HL-60 (cell line): ENCODE measurements at regions not wholly inside any gene's neighbourhood (a gene's known extent, or its start where the extent isn't known, plus 50 kb on each side); places are given as distances from the start of the nearest gene placed in this dataset.

Experiments used
- DNase-seq, 2 experiments: peaks; one replicate each; pipeline ENCODE4 v3.0.0-alpha.2; 2010 to 2020; ENCODE audit warnings: low read depth in 1 of 2, low spot score in 1 of 2
- H3K27ac ChIP-seq: fragments of 250-450 bp; sonication (Bioruptor Pico); replicated peaks from 2 replicates; pipeline ENCODE4 v1.5.1; 2020; ENCODE audit warnings: mild to moderate bottlenecking, moderate library complexity
- H3K27me3 ChIP-seq: fragments of 250-450 bp; sonication (Bioruptor Pico); 2 replicates; pipeline ENCODE4 v1.5.1; 2021; ENCODE audit warnings: mild to moderate bottlenecking, moderate library complexity; ENCODE audit not compliant: insufficient read depth, poor library complexity, severe bottlenecking
- H3K4me3 ChIP-seq: replicated peaks from 2 replicates; pipeline ENCODE4 v1.5.1; 2011; ENCODE audit warnings: mild to moderate bottlenecking, control low read depth, low read length; ENCODE audit not compliant: insufficient read depth
- CTCF ChIP-seq: IDR thresholded peaks from one replicate; pipeline ENCODE4 v1.5.1; 2011; ENCODE audit warnings: low read length, control low read depth, inconsistent platforms; ENCODE audit not compliant: insufficient read depth
- GABPA ChIP-seq: IDR thresholded peaks from 2 replicates; pipeline ENCODE4 v1.6.1; 2012; ENCODE audit warnings: low read depth
- POLR2AphosphoS5 ChIP-seq: IDR thresholded peaks from 2 replicates; pipeline ENCODE4 v1.6.1; 2012; ENCODE audit warnings: low read depth
- REST ChIP-seq: IDR thresholded peaks from 2 replicates; pipeline ENCODE4 v1.6.1; 2012; ENCODE audit warnings: low read depth; ENCODE audit not compliant: insufficient replicate concordance
- SPI1 ChIP-seq: IDR thresholded peaks from 2 replicates; pipeline ENCODE4 v1.6.1; 2012; ENCODE audit warnings: low read depth, mild to moderate bottlenecking, borderline replicate concordance

- DNase-seq = no peak
Observed at GRCh38 chr2:105515581-105516415, 116.9 kb upstream of the FHL2 start.

GRCh38 chr2:105514576-105514975, 115.7 kb upstream of the FHL2 start:
- no peak overlapping the region for H3K27ac ChIP-seq
- no peak for DNase-seq
- no peak for TF ChIP-seq GABPA
- no peak for TF ChIP-seq POLR2AphosphoS5
- TF ChIP-seq REST = no peak
- TF ChIP-seq SPI1 = no peak
- TF ChIP-seq CTCF = no peak
- H3K27me3 ChIP-seq = peaks cover 2% of the 10 kb centered on the region
- H3K4me3 ChIP-seq = no peak overlapping the region

More at GRCh38 chr2:105515581-105516415, 116.9 kb upstream of the FHL2 start:
- Histone ChIP-seq H3K4me3 (no peak overlapping the region), H3K27me3 (peaks cover 2% of the 10 kb centered on the region), H3K27ac (no peak overlapping the region)
- TF ChIP-seq SPI1 = no peak
- TF ChIP-seq GABPA = no peak
- TF ChIP-seq REST = no peak
- TF ChIP-seq CTCF = no peak
- TF ChIP-seq POLR2AphosphoS5 = no peak

- TF ChIP-seq POLR2AphosphoS5 (no peak), REST (no peak), CTCF (no peak), SPI1 (no peak), GABPA (no peak)
- H3K27me3 ChIP-seq = peaks cover 2% of the 10 kb centered on the region
- no peak overlapping the region for H3K27ac ChIP-seq
- DNase-seq = no peak
- H3K4me3 ChIP-seq = no peak overlapping the region
Observed at GRCh38 chr2:105510761-105511528, 112.1 kb upstream of the FHL2 start.
